WTC11 (cell line): ENCODE measurements at regions not wholly inside any gene's neighbourhood (a gene's known extent, or its start where the extent isn't known, plus 50 kb on each side); places are given as distances from the start of the nearest gene placed in this dataset.

Experiments used
- ATAC-seq: fragments of 200-7000 bp; cut with Tn5 transposase; 2 replicates; pipeline ENCODE4 v1.10.0; 2021; ENCODE audit warnings: mild to moderate bottlenecking, moderate library complexity
- CTCF ChIA-PET: fragments of 300-600 bp; sonication (Branson Sonifier 250); formaldehyde crosslinking; loops from one replicate; lab custom pipeline; 2021; ENCODE audit warnings: antibody characterized with exemption; lab: Charles Lee
- POLR2A ChIA-PET: fragments of 350-600 bp; sonication (Branson Sonifier 250); formaldehyde crosslinking; loops from one replicate; lab custom pipeline; 2021; ENCODE audit warnings: antibody characterized with exemption; lab: Charles Lee
- DNase-seq: peaks from one replicate; pipeline ENCODE4 v3.0.0; 2021; ENCODE audit warnings: low spot score
- H3K27ac Mint-ChIP-seq: 2 replicates; pipeline ENCODE4 v1.8.0; 2021; ENCODE audit warnings: mixed read lengths
- H3K27me3 Mint-ChIP-seq: 2 replicates; pipeline ENCODE4 v1.8.0; 2021; ENCODE audit warnings: low read depth, mild to moderate bottlenecking, moderate library complexity, mixed read lengths
- H3K36me3 Mint-ChIP-seq: 2 replicates; pipeline ENCODE4 v1.8.0; 2021; ENCODE audit warnings: mixed read lengths
- H3K4me1 Mint-ChIP-seq: 2 replicates; pipeline ENCODE4 v1.8.0; 2022; ENCODE audit warnings: mixed read lengths
- H3K4me3 Mint-ChIP-seq: 2 replicates; pipeline ENCODE4 v1.8.0; 2021; ENCODE audit warnings: mild to moderate bottlenecking, moderate library complexity, mixed read lengths
- H3K9me3 Mint-ChIP-seq: 2 replicates; pipeline ENCODE4 v1.8.0; 2021; ENCODE audit warnings: mixed read lengths
- AFF4 ChIP-seq: sonication (generic); formaldehyde crosslinking; IDR thresholded peaks from 2 replicates; pipeline ENCODE4 v1.8.1; 2023; ENCODE audit warnings: mild to moderate bottlenecking, missing genetic modification reagents, borderline replicate concordance
- ATF6 ChIP-seq: sonication (generic); formaldehyde crosslinking; IDR thresholded peaks from 2 replicates; pipeline ENCODE4 v1.8.1; 2023; ENCODE audit warnings: mild to moderate bottlenecking, missing genetic modification reagents
- ERG ChIP-seq: fragments of 250-450 bp; sonication (Bioruptor Pico); IDR thresholded peaks from 2 replicates; pipeline ENCODE4 v1.8.0; 2021; ENCODE audit warnings: mild to moderate bottlenecking
- FOXJ3 ChIP-seq: sonication (generic); formaldehyde crosslinking; IDR thresholded peaks from 2 replicates; pipeline ENCODE4 v1.9.0; 2021; ENCODE audit warnings: missing genetic modification reagents, mild to moderate bottlenecking, borderline replicate concordance
- HMGA2 ChIP-seq: fragments of 250-450 bp; sonication (Bioruptor Pico); IDR thresholded peaks from 2 replicates; pipeline ENCODE4 v1.4.0; 2021; ENCODE audit warnings: mild to moderate bottlenecking, moderate library complexity
- NR3C1 ChIP-seq: sonication (generic); formaldehyde crosslinking; conservative IDR thresholded peaks from 2 replicates; pipeline ENCODE4 v1.8.1; 2023; ENCODE audit warnings: low read depth, mild to moderate bottlenecking, missing genetic modification reagents
- PREB ChIP-seq: sonication (generic); formaldehyde crosslinking; IDR thresholded peaks from 2 replicates; pipeline ENCODE4 v1.8.1; 2022; ENCODE audit warnings: mild to moderate bottlenecking, missing genetic modification reagents, moderate library complexity, borderline replicate concordance
- RELA ChIP-seq: sonication (generic); formaldehyde crosslinking; IDR thresholded peaks from 2 replicates; pipeline ENCODE4 v1.8.1; 2022; ENCODE audit warnings: missing genetic modification reagents, mild to moderate bottlenecking, borderline replicate concordance
- ZBTB21 ChIP-seq: sonication (generic); formaldehyde crosslinking; IDR thresholded peaks from 2 replicates; pipeline ENCODE4 v1.8.1; 2023; ENCODE audit warnings: mild to moderate bottlenecking, missing genetic modification reagents, borderline replicate concordance
- ZNF263 ChIP-seq: sonication (generic); formaldehyde crosslinking; IDR thresholded peaks from 2 replicates; pipeline ENCODE4 v1.8.1; 2022; ENCODE audit warnings: low read depth, mild to moderate bottlenecking, moderate library complexity, missing genetic modification reagents
- ZNF317 ChIP-seq: sonication (generic); formaldehyde crosslinking; IDR thresholded peaks from 2 replicates; pipeline ENCODE4 v1.8.1; 2023; ENCODE audit warnings: low read depth, mild to moderate bottlenecking, moderate library complexity, missing genetic modification reagents, borderline replicate concordance
- ZNF396 ChIP-seq: fragments of 250-450 bp; sonication (Bioruptor Pico); IDR thresholded peaks from 2 replicates; pipeline ENCODE4 v1.8.0; 2021; ENCODE audit warnings: mild to moderate bottlenecking, moderate library complexity, borderline replicate concordance

GRCh38 chr4:100129774-100130173 lies 60.5 kb downstream of the DDIT4L start (continued):
- TF ChIP-seq ZNF263, result no peak
- TF ChIP-seq RELA, result no peak
- TF ChIP-seq ERG (CRISPR knock-in tag), result no peak
- TF ChIP-seq NR3C1, result no peak

- H3K4me3 Mint-ChIP-seq, result no peak overlapping the region
- POLR2A ChIA-PET, result no interaction called here
- TF ChIP-seq AFF4 (no peak), ZNF317 (CRISPR knock-in tag) (no peak), ZNF396 (no peak), ERG (CRISPR knock-in tag) (no peak), PREB (CRISPR knock-in tag) (no peak), ZBTB21 (CRISPR knock-in tag) (no peak)
- TF ChIP-seq, all 79 proteins: peak for 0
- CTCF ChIA-PET, result no interaction called here
- Mint-ChIP-seq H3K4me1 (no peaks in the 10 kb centered on the region), H3K9me3 (peaks cover 32% of the 10 kb centered on the region), H3K36me3 (peaks cover 15% of the 10 kb centered on the region), H3K27me3 (no peaks in the 10 kb centered on the region), H3K27ac (no peak overlapping the region)
- ATAC-seq (no peak), DNase-seq (no peak)
Measured at GRCh38 chr4:100128338-100128737, 61.9 kb downstream of the DDIT4L start.

- no peaks in the 10 kb centered on the region for H3K27me3 Mint-ChIP-seq
- no peak overlapping the region for H3K27ac Mint-ChIP-seq
- ChIA-PET CTCF (no interaction called here), POLR2A (no interaction called here)
- ATAC-seq (no peak), DNase-seq (no peak)
- peaks cover 15% of the 10 kb centered on the region for H3K36me3 Mint-ChIP-seq
- peaks cover 39% of the 10 kb centered on the region for H3K9me3 Mint-ChIP-seq
- TF ChIP-seq ATF6 (no peak), FOXJ3 (CRISPR knock-in tag) (no peak), HMGA2 (CRISPR knock-in tag) (no peak)
- no peak overlapping the region for H3K4me3 Mint-ChIP-seq
- H3K4me1 Mint-ChIP-seq, result no peaks in the 10 kb centered on the region
Measured at GRCh38 chr4:100124715-100125114, 65.6 kb downstream of the DDIT4L start.
